ENCODE measurements at regions not wholly inside any gene's neighbourhood (a gene's known extent, or its start where the extent isn't known, plus 50 kb on each side); places are given as distances from the start of the nearest gene placed in this dataset.

DNA sequence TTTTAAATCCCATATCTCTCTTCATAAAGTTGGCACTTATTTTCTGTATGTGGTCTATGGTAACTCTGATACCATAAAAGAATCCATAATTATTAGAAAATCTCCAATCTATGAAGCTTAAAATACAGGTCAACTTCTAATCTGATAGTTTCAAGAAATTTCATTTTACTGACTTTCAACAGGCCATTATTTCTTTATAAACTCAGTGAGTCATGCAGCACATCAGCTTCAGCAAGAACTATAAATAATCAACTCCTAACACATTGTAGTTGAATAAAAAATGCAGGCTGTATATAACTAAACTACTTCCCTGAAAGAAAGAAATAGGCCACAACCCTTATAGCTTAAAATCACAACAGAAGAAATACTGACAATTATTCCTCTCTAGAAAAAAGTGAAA lies 204.3 kb upstream of the CCDC150 start:
- no peak overlapping the region for H2AFZ ChIP-seq
- DNase-seq = peak; percentile 40
- H3K9ac ChIP-seq = no peak overlapping the region
- H3K79me2 ChIP-seq (ENCODE audit: insufficient read depth) = no peaks in the 10 kb centered on the region
- no peaks in the 10 kb centered on the region for H3F3A ChIP-seq (ENCODE audit: insufficient read depth)
- in situ Hi-C loops (cut with MboI) = no loop called here
- no peaks in the 10 kb centered on the region for H3K36me3 ChIP-seq (ENCODE audit: low read depth)
- no peak overlapping the region for H3K4me2 ChIP-seq (ENCODE audit: unreplicated experiment)
- H3K4me3 ChIP-seq = no peak overlapping the region
- H3K27me3 ChIP-seq (replicated peaks; ENCODE audit: insufficient read depth) = no peaks in the 10 kb centered on the region
- H3K9me3 ChIP-seq (ENCODE audit: low read depth) = no peaks in the 10 kb centered on the region
- H3K4me1 ChIP-seq (ENCODE audit: insufficient read depth) = peaks cover 8% of the 10 kb centered on the region
- no peaks in the 10 kb centered on the region for H3K9me2 ChIP-seq (ENCODE audit: insufficient read depth)
- no peaks in the 10 kb centered on the region for H4K20me1 ChIP-seq (ENCODE audit: insufficient read depth)
- no peak overlapping the region for H3K27ac ChIP-seq
- TF ChIP-seq EZH2phosphoT487 (IDR thresholded peaks at IDR 0.05; ENCODE audit: insufficient read depth, low read depth) = no peak
- TF ChIP-seq EZH2 (IDR thresholded peaks at IDR 0.05; ENCODE audit: insufficient read depth, poor library complexity, severe bottlenecking) = no peak

DNA sequence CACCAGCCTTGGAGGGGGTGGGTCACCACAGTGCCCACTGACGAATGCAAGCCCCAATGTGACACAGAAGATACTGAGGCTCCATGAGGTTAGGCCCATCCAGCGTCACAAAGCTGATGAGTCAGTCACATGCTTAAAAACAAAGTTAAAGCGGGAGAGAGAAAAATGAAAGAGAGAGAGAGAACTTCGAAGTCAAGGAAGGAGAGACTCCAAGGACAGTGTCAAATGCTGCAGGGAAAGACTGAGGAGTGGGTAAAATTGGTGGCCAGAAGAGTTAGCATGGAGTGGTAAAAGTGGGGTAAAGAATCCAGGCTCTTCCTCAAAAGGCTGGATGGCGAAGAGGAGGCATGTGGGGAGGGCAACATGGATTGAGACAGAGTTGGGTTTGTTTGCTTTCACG lies 201.9 kb upstream of the CCDC150 start:
- no peaks in the 10 kb centered on the region for H3K79me2 ChIP-seq (ENCODE audit: insufficient read depth)
- WGBS, 2 experiments (ENCODE audit: low coverage in 1 of 2, low lambda C conversion rate in 2 of 2, missing lambda C conversion rate in 2 of 2) = 78 to 81% methylated on average over 6 of the region's 6 CpGs
- H2AFZ ChIP-seq = no peak overlapping the region
- no peak overlapping the region for H3K4me3 ChIP-seq
- H3K4me2 ChIP-seq (ENCODE audit: unreplicated experiment) = no peak overlapping the region
- H3K9me2 ChIP-seq (ENCODE audit: insufficient read depth) = no peaks in the 10 kb centered on the region
- TF ChIP-seq EZH2phosphoT487 (IDR thresholded peaks at IDR 0.05; ENCODE audit: insufficient read depth, low read depth) (no peak), EZH2 (IDR thresholded peaks at IDR 0.05; ENCODE audit: insufficient read depth, poor library complexity, severe bottlenecking) (no peak)
- H3F3A ChIP-seq (ENCODE audit: insufficient read depth) = no peaks in the 10 kb centered on the region
- H4K20me1 ChIP-seq (ENCODE audit: insufficient read depth) = no peaks in the 10 kb centered on the region
- no peak overlapping the region for H3K27ac ChIP-seq
- H3K36me3 ChIP-seq (ENCODE audit: low read depth) = no peaks in the 10 kb centered on the region
- no peaks in the 10 kb centered on the region for H3K9me3 ChIP-seq (ENCODE audit: low read depth)
- DNase-seq = no peak
- no peak overlapping the region for H3K9ac ChIP-seq
- H3K4me1 ChIP-seq (ENCODE audit: insufficient read depth) = peaks cover 16% of the 10 kb centered on the region
- in situ Hi-C loops (cut with MboI) = no loop called here
- no peaks in the 10 kb centered on the region for H3K27me3 ChIP-seq (replicated peaks; ENCODE audit: insufficient read depth)

DNA sequence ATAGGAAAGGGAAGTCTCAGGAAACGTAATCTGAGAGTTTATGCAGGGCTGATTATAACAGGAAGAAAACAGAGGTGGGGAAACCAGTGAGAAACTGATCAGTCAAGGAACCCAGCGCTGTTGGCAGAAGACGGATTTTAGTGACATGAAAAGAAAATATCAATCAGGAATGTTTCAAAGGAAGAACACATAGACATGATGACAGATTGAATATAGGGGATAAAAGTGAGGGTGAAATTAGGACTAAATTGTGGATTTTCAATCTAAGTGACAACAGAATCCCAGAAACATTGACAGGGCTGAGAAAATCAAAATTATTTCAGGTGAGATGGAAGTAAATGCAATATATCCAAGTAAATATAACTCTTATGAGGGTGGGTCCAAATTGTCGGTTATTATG lies 199.8 kb upstream of the CCDC150 start:
- H3K27me3 ChIP-seq (replicated peaks; ENCODE audit: insufficient read depth) = no peaks in the 10 kb centered on the region
- no peaks in the 10 kb centered on the region for H3K79me2 ChIP-seq (ENCODE audit: insufficient read depth)
- H3K9me3 ChIP-seq (ENCODE audit: low read depth) = no peaks in the 10 kb centered on the region
- no peaks in the 10 kb centered on the region for H3K9me2 ChIP-seq (ENCODE audit: insufficient read depth)
- H4K20me1 ChIP-seq (ENCODE audit: insufficient read depth) = no peaks in the 10 kb centered on the region
- peaks cover 16% of the 10 kb centered on the region for H3K4me1 ChIP-seq (ENCODE audit: insufficient read depth)
- H3K4me3 ChIP-seq = no peak overlapping the region
- WGBS, 2 experiments (ENCODE audit: low coverage in 1 of 2, low lambda C conversion rate in 2 of 2, missing lambda C conversion rate in 2 of 2) = 92 to 98% methylated on average over 4 of the region's 4 CpGs
- H3K9ac ChIP-seq = no peak overlapping the region
- in situ Hi-C loops (cut with MboI) = no loop called here
- H3K27ac ChIP-seq = no peak overlapping the region
- no peak overlapping the region for H2AFZ ChIP-seq
- H3F3A ChIP-seq (ENCODE audit: insufficient read depth) = no peaks in the 10 kb centered on the region
- TF ChIP-seq EZH2phosphoT487 (IDR thresholded peaks at IDR 0.05; ENCODE audit: insufficient read depth, low read depth) = no peak
- no peak for TF ChIP-seq EZH2 (IDR thresholded peaks at IDR 0.05; ENCODE audit: insufficient read depth, poor library complexity, severe bottlenecking)
- DNase-seq = no peak
- H3K4me2 ChIP-seq (ENCODE audit: unreplicated experiment) = no peak overlapping the region
- H3K36me3 ChIP-seq (ENCODE audit: low read depth) = no peaks in the 10 kb centered on the region

DNA sequence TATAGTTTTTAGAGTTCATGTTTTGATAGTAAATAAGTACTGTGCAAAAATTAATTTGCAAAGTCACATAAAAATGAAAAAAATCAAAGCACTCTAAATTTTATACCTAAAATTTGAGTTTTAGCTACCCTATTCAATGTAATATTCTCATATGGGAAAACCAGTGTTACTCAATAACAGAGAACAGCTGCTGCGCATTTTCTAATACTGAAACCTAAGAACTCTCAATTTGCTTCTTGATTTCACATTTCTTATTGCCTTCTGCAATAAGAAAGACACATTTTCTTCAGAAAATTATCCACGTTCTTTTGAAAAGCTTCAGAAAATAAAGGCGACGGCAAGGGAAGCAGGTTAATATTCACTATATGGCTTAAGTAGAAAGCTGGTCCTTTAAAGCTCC lies 199.1 kb upstream of the CCDC150 start:
- H3K9me2 ChIP-seq (ENCODE audit: insufficient read depth) = no peaks in the 10 kb centered on the region
- H3K9ac ChIP-seq = no peak overlapping the region
- in situ Hi-C loops (cut with MboI) = no loop called here
- H3K36me3 ChIP-seq (ENCODE audit: low read depth) = no peaks in the 10 kb centered on the region
- no peak overlapping the region for H3K4me2 ChIP-seq (ENCODE audit: unreplicated experiment)
- DNase-seq = no peak
- H3K4me1 ChIP-seq (ENCODE audit: insufficient read depth) = peaks cover 9% of the 10 kb centered on the region
- no peak for TF ChIP-seq EZH2phosphoT487 (IDR thresholded peaks at IDR 0.05; ENCODE audit: insufficient read depth, low read depth)
- TF ChIP-seq EZH2 (IDR thresholded peaks at IDR 0.05; ENCODE audit: insufficient read depth, poor library complexity, severe bottlenecking) = no peak
- no peaks in the 10 kb centered on the region for H3F3A ChIP-seq (ENCODE audit: insufficient read depth)
- H2AFZ ChIP-seq = no peak overlapping the region
- no peaks in the 10 kb centered on the region for H4K20me1 ChIP-seq (ENCODE audit: insufficient read depth)
- H3K27me3 ChIP-seq (replicated peaks; ENCODE audit: insufficient read depth) = no peaks in the 10 kb centered on the region
- no peaks in the 10 kb centered on the region for H3K9me3 ChIP-seq (ENCODE audit: low read depth)
- no peak overlapping the region for H3K27ac ChIP-seq
- H3K79me2 ChIP-seq (ENCODE audit: insufficient read depth) = no peaks in the 10 kb centered on the region
- WGBS, 2 experiments (ENCODE audit: low coverage in 1 of 2, low lambda C conversion rate in 2 of 2, missing lambda C conversion rate in 2 of 2) = 79 to 80% methylated on average over 4 of the region's 4 CpGs
- H3K4me3 ChIP-seq = no peak overlapping the region

DNA sequence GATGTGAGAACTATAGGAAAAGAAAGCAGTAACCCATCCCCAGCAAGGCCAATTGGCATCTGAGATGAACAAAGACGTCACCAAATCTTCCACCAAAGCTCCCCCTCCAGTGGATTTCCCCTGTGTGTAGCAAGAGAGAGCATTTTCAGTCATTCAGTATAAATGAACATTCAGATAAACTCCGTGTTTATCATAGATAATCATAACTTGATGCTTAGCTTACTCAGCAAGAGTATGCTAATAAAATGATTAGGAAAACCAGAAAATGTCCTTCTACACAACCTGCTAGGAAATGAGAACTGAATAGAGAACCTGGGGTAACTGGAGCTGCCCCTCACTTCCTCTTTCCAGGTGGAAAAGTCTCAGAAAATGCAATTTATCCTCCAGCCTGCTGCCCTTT lies 198.0 kb upstream of the CCDC150 start:
- Histone ChIP-seq H3K9me3 (ENCODE audit: low read depth) (no peaks in the 10 kb centered on the region), H3K27ac (no peak overlapping the region), H2AFZ (no peak overlapping the region), H3K4me1 (ENCODE audit: insufficient read depth) (0 out of 2 replicates have a peak, but pooled peaks cover 8% of the 10 kb centered on the region), H3K9me2 (ENCODE audit: insufficient read depth) (no peaks in the 10 kb centered on the region), H3K4me2 (ENCODE audit: unreplicated experiment) (no peak overlapping the region), H3F3A (ENCODE audit: insufficient read depth) (no peaks in the 10 kb centered on the region), H4K20me1 (ENCODE audit: insufficient read depth) (no peaks in the 10 kb centered on the region), H3K9ac (no peak overlapping the region), H3K4me3 (no peak overlapping the region), H3K36me3 (ENCODE audit: low read depth) (no peaks in the 10 kb centered on the region), H3K79me2 (ENCODE audit: insufficient read depth) (no peaks in the 10 kb centered on the region), H3K27me3 (replicated peaks; ENCODE audit: insufficient read depth) (no peaks in the 10 kb centered on the region)
- in situ Hi-C loops (cut with MboI) = no loop called here
- 21 to 31% methylated on average over 2 of the region's 2 CpGs for WGBS, 2 experiments (ENCODE audit: low coverage in 1 of 2, low lambda C conversion rate in 2 of 2, missing lambda C conversion rate in 2 of 2)
- TF ChIP-seq EZH2phosphoT487 (IDR thresholded peaks at IDR 0.05; ENCODE audit: insufficient read depth, low read depth) = no peak
- TF ChIP-seq EZH2 (IDR thresholded peaks at IDR 0.05; ENCODE audit: insufficient read depth, poor library complexity, severe bottlenecking) = no peak
- DNase-seq = no peak

All from GM23248 (cell line).